Mesendoderm (in vitro differentiated cells): ENCODE measurements at regions not wholly inside any gene's neighbourhood (a gene's known extent, or its start where the extent isn't known, plus 50 kb on each side); places are given as distances from the start of the nearest gene placed in this dataset.

Source experiments
- DNase-seq: peaks from one replicate; pipeline ENCODE4 v3.0.0; 2013
- H2AK5ac ChIP-seq: 2 replicates; pipeline ENCODE4 v1.6.1; 2013; ENCODE audit warnings: low read length, inconsistent platforms
- H2BK120ac ChIP-seq: 2 replicates; pipeline ENCODE4 v1.6.1; 2013; ENCODE audit warnings: low read depth, mild to moderate bottlenecking, low read length, moderate library complexity, mixed read lengths
- H2BK15ac ChIP-seq: replicated peaks from 2 replicates; pipeline ENCODE4 v1.6.1; 2013; ENCODE audit warnings: low read depth, mild to moderate bottlenecking, moderate library complexity
- H2BK5ac ChIP-seq: 2 replicates; pipeline ENCODE4 v1.6.1; 2013; ENCODE audit warnings: low read length, inconsistent platforms
- H3K18ac ChIP-seq: 2 replicates; pipeline ENCODE4 v1.6.1; 2013; ENCODE audit warnings: mild to moderate bottlenecking, low read length, mixed read lengths
- H3K23ac ChIP-seq: one replicate; pipeline ENCODE4 v1.6.1; 2013; ENCODE audit warnings: low read length
- H3K27ac ChIP-seq: 2 replicates; pipeline ENCODE4 v1.5.1; 2013; ENCODE audit warnings: low read depth, mild to moderate bottlenecking, inconsistent platforms, low read length, moderate library complexity
- H3K27me3 ChIP-seq: 2 replicates; pipeline ENCODE4 v1.6.1; 2013; ENCODE audit warnings: low read length, control low read depth, mild to moderate bottlenecking, inconsistent platforms; ENCODE audit not compliant: insufficient read depth, poor library complexity
- H3K36me3 ChIP-seq: 2 replicates; pipeline ENCODE4 v1.6.1; 2013; ENCODE audit warnings: low read length, inconsistent platforms; ENCODE audit not compliant: control insufficient read depth, insufficient read depth
- H3K4ac ChIP-seq: one replicate; pipeline ENCODE4 v1.6.1; 2013; ENCODE audit warnings: low read depth, mild to moderate bottlenecking, low read length, moderate library complexity
- H3K4me1 ChIP-seq: 2 replicates; pipeline ENCODE4 v1.6.1; 2013; ENCODE audit warnings: low read depth, low read length, inconsistent platforms; ENCODE audit not compliant: control insufficient read depth
- H3K4me2 ChIP-seq: 2 replicates; pipeline ENCODE4 v1.6.1; 2013; ENCODE audit warnings: low read length
- H3K4me3 ChIP-seq: 2 replicates; pipeline ENCODE4 v1.5.1; 2013; ENCODE audit warnings: mild to moderate bottlenecking, low read length
- H3K56ac ChIP-seq: one replicate; pipeline ENCODE4 v1.6.1; 2013; ENCODE audit warnings: low read length
- H3K79me1 ChIP-seq: 2 replicates; pipeline ENCODE4 v1.6.1; 2013; ENCODE audit warnings: low read length, inconsistent platforms
- H3K79me2 ChIP-seq: 2 replicates; pipeline ENCODE4 v1.6.1; 2013; ENCODE audit warnings: mild to moderate bottlenecking, low read length; ENCODE audit not compliant: control insufficient read depth, insufficient read depth
- H3K9ac ChIP-seq: 2 replicates; pipeline ENCODE4 v1.6.1; 2013; ENCODE audit warnings: low read length, inconsistent platforms
- H4K5ac ChIP-seq: one replicate; pipeline ENCODE4 v1.6.1; 2013; ENCODE audit warnings: low read length
- H4K8ac ChIP-seq: one replicate; pipeline ENCODE4 v1.6.1; 2013; ENCODE audit warnings: low read depth, mild to moderate bottlenecking, control low read depth, low read length, moderate library complexity
- WGBS: extraction: QIAGEN DNeasy Blood & Tissue Kit; methylation state at CpG from one replicate; pipeline ENCODE4 v1.1.7; 2013; ENCODE audit warnings: low lambda C conversion rate, missing lambda C conversion rate; ENCODE audit not compliant: insufficient coverage; ENCODE audit errors: extremely low coverage; 5-methylcytosine and 5-hydroxymethylcytosine counted together

DNA sequence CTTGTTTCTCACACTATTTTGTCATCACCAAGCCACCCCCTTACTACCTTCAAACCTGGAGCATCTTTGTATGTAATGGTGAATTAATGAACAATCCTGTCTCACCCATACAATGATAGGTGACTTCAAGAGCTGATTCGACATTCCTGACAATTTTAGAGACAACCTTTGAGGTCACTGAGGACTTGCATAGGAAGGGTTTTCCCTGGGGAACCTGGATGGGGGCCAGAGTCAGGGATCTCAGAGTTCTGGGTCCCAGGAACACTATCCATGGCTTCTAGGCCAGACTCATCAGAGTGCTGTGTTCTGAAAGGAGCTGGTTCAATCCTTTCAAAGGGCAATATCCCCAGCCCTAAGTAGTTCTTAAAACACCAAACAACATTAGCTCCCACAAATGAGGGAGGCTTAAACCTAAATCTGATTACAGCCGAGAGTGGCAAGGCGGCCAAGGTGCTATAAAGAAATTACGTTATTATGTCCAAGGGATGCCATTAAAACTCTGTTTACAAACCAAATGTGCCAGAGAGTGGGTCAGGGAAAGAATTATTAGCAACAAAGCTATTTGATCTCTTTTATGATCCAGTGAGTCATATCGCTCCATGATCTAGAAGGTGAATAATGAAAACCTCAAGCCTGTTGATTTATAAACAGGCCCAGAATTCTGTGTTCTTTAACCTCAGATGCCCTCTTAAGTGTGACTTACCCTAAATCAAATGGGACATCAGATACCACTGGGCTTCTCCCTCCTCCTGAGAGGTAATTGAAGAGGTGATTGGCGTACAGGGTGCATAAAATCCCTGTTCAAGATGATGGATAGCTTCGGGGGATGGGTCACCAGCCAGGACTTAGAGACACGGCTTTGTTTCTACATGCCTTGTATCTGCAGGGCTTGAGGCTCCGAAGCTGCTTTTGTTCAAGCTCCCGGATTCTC is 230.2 kb upstream of the TBX3 start:
- Histone ChIP-seq H3K4me1 (no peaks in the 10 kb centered on the region), H2AK5ac (no peak overlapping the region), H4K5ac (no peak overlapping the region), H3K4ac (no peak overlapping the region), H2BK120ac (peak overlapping the region; percentile 21), H3K9ac (no peak overlapping the region), H3K18ac (peak overlapping the region; percentile 30), H3K27me3 (no peaks in the 10 kb centered on the region), H3K79me1 (no peaks in the 10 kb centered on the region), H2BK15ac (no peak overlapping the region), H3K36me3 (no peaks in the 10 kb centered on the region), H3K4me3 (no peak overlapping the region), H3K4me2 (no peak overlapping the region), H4K8ac (no peak overlapping the region), H3K56ac (no peak overlapping the region), H3K27ac (no peak overlapping the region), H2BK5ac (no peak overlapping the region), H3K23ac (no peak overlapping the region), H3K79me2 (no peaks in the 10 kb centered on the region)
- no peak for DNase-seq
- no CpG with 5 or more reads among the region's 10 CpGs for WGBS

GRCh38 chr12:114912811-114913210 is 228.8 kb upstream of the TBX3 start:
- no peak overlapping the region for H3K4ac ChIP-seq
- H3K4me3 ChIP-seq: no peak overlapping the region
- H2AK5ac ChIP-seq: no peak overlapping the region
- no peaks in the 10 kb centered on the region for H3K27me3 ChIP-seq
- H2BK15ac ChIP-seq: no peak overlapping the region
- no CpG with 5 or more reads among the region's 1 CpG for WGBS
- H3K18ac ChIP-seq: no peak overlapping the region
- no peaks in the 10 kb centered on the region for H3K79me2 ChIP-seq
- H2BK5ac ChIP-seq: no peak overlapping the region
- no peak for DNase-seq
- H3K9ac ChIP-seq: no peak overlapping the region
- no peak overlapping the region for H3K27ac ChIP-seq
- no peaks in the 10 kb centered on the region for H3K79me1 ChIP-seq
- H4K5ac ChIP-seq: no peak overlapping the region
- H3K4me2 ChIP-seq: no peak overlapping the region
- H3K36me3 ChIP-seq: no peaks in the 10 kb centered on the region
- H3K4me1 ChIP-seq: no peaks in the 10 kb centered on the region
- no peak overlapping the region for H2BK120ac ChIP-seq
- no peak overlapping the region for H3K23ac ChIP-seq
- no peak overlapping the region for H4K8ac ChIP-seq
- no peak overlapping the region for H3K56ac ChIP-seq

- Histone ChIP-seq H2BK120ac (no peak overlapping the region), H3K79me1 (no peaks in the 10 kb centered on the region), H2BK15ac (no peak overlapping the region), H3K23ac (no peak overlapping the region), H3K36me3 (no peaks in the 10 kb centered on the region), H4K5ac (no peak overlapping the region), H3K27me3 (no peaks in the 10 kb centered on the region), H3K4me3 (no peak overlapping the region), H3K18ac (no peak overlapping the region), H3K56ac (no peak overlapping the region), H3K4me2 (no peak overlapping the region), H3K4ac (no peak overlapping the region), H3K9ac (no peak overlapping the region), H2AK5ac (no peak overlapping the region), H3K27ac (no peak overlapping the region), H4K8ac (no peak overlapping the region), H3K4me1 (no peaks in the 10 kb centered on the region), H3K79me2 (no peaks in the 10 kb centered on the region), H2BK5ac (no peak overlapping the region)
- no peak for DNase-seq
These were observed 227.2 kb upstream of the TBX3 start for GRCh38 chr12:114911196-114911595.

DNA sequence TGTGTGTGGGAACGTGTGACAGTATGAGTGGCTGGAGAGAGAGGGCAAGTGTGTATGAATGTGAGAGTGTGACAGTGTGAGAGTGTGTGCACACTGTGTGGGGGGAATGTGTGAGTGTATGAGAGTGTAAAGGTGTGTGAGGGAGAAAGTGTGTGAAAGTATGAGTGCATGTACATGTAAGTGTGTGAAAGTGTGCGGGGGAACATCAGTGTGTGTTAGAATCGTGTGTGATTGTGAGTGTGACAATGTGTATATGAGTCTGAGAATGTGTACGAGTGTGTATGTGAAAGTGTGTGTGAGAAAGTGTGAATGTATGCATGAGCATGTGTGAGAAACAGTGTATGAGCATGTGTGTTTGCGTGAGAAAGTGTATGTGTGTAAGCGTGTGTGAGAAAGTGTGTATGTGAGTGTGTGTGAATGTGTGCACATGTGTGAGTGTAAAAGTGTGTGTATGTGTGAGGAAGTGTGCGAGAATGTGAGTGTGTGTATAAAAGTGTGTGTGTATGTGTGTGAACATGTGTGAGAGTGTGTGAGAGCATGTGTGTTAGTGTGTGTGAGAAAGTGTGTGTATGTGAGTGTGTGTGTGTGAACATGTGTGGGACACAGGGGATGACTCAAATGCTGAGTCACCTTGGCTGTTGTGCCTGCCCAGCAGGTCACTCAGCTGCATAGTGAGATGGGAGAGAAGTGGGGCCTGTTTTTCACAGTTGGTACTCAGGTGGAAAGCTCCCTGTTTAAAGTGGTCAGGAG is 220.5 kb upstream of the TBX3 start:
- no peak overlapping the region for H2BK120ac ChIP-seq
- H3K23ac ChIP-seq: no peak overlapping the region
- H3K4me2 ChIP-seq: no peak overlapping the region
- H4K5ac ChIP-seq: no peak overlapping the region
- H3K4me1 ChIP-seq: peaks cover 9% of the 10 kb centered on the region
- no peaks in the 10 kb centered on the region for H3K79me2 ChIP-seq
- no peak overlapping the region for H4K8ac ChIP-seq
- peak overlapping the region; percentile 47 for H2BK5ac ChIP-seq
- H3K9ac ChIP-seq: no peak overlapping the region
- H3K56ac ChIP-seq: peak overlapping the region; percentile 34
- H3K27ac ChIP-seq: no peak overlapping the region
- WGBS: 100% methylated on average over 6 of the region's 7 CpGs
- H3K79me1 ChIP-seq: no peaks in the 10 kb centered on the region
- no peak overlapping the region for H2BK15ac ChIP-seq
- H2AK5ac ChIP-seq: peak overlapping the region; percentile 41
- no peaks in the 10 kb centered on the region for H3K36me3 ChIP-seq
- H3K4ac ChIP-seq: no peak overlapping the region
- H3K27me3 ChIP-seq: no peaks in the 10 kb centered on the region
- DNase-seq: no peak
- no peak overlapping the region for H3K18ac ChIP-seq
- H3K4me3 ChIP-seq: no peak overlapping the region

GRCh38 chr12:114903083-114903691 is 219.2 kb upstream of the TBX3 start:
- Histone ChIP-seq H3K4me2 (no peak overlapping the region), H3K4ac (no peak overlapping the region), H3K27me3 (no peaks in the 10 kb centered on the region), H2AK5ac (no peak overlapping the region), H3K79me1 (no peaks in the 10 kb centered on the region), H4K8ac (no peak overlapping the region), H2BK120ac (peak overlapping the region; percentile 19), H2BK5ac (peak overlapping the region; percentile 52), H3K56ac (peak overlapping the region; percentile 72), H3K18ac (no peak overlapping the region), H4K5ac (no peak overlapping the region), H3K9ac (peak overlapping the region; percentile 14), H3K23ac (no peak overlapping the region), H2BK15ac (no peak overlapping the region), H3K4me3 (no peak overlapping the region), H3K27ac (no peak overlapping the region), H3K79me2 (no peaks in the 10 kb centered on the region), H3K36me3 (no peaks in the 10 kb centered on the region), H3K4me1 (peaks cover 9% of the 10 kb centered on the region)
- DNase-seq: peak; percentile 72
- WGBS: no CpG with 5 or more reads among the region's 12 CpGs
